ENCODE measurements at regions not wholly inside any gene's neighbourhood (a gene's known extent, or its start where the extent isn't known, plus 50 kb on each side); places are given as distances from the start of the nearest gene placed in this dataset.
A peak's percentile ranks its signal among the peaks of the same experiment; 100 is the strongest.

DNA sequence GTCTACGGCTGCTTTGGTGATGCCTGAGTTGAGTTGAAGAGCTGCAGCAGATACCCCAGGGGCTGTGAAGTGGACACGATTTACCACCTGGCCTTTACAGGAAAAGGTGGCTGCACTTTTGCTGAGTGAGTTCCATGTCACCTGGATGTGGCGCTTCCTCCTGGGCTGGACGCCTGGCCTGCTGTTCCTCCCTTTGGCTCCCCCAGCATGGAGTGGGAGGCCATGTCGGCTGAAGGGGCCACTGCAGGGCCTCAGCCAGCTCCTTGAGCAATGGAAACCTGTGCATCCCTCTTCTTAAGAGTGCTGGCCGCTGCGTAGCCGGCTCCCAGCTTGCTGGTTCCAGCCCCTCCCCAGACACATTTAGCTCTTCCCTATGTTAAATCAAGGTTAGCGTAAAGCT, 221.0 kb downstream of the GLRX3 start:
- WGBS (ENCODE audit: insufficient coverage, low coverage, low lambda C conversion rate, missing lambda C conversion rate) = 70% methylated on average over 3 of the region's 9 CpGs
- intact Hi-C loops (cut with DNase I) = no loop called here
- H3K27me3 ChIP-seq = no peaks in the 10 kb centered on the region
- no peaks in the 10 kb centered on the region for H3K4me1 ChIP-seq
- no peaks in the 10 kb centered on the region for H3K9me3 ChIP-seq
- no peak overlapping the region for H3K27ac ChIP-seq
- DNase-seq = peak in 2 of 3 donors; percentile 3 to 16
- no peak for ATAC-seq
- no peak for TF ChIP-seq POLR2A (IDR thresholded peaks at IDR 0.05)
- TF ChIP-seq, protein P1, sequence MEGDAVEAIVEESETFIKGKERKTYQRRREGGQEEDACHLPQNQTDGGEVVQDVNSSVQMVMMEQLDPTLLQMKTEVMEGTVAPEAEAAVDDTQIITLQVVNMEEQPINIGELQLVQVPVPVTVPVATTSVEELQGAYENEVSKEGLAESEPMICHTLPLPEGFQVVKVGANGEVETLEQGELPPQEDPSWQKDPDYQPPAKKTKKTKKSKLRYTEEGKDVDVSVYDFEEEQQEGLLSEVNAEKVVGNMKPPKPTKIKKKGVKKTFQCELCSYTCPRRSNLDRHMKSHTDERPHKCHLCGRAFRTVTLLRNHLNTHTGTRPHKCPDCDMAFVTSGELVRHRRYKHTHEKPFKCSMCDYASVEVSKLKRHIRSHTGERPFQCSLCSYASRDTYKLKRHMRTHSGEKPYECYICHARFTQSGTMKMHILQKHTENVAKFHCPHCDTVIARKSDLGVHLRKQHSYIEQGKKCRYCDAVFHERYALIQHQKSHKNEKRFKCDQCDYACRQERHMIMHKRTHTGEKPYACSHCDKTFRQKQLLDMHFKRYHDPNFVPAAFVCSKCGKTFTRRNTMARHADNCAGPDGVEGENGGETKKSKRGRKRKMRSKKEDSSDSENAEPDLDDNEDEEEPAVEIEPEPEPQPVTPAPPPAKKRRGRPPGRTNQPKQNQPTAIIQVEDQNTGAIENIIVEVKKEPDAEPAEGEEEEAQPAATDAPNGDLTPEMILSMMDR (IDR thresholded peaks at IDR 0.05) = no peak
- no peak overlapping the region for H3K4me3 ChIP-seq
- H3K36me3 ChIP-seq = no peaks in the 10 kb centered on the region

GRCh38 chr10:130357951-130358350, 221.8 kb downstream of the GLRX3 start:
- TF ChIP-seq, protein P1 (IDR thresholded peaks at IDR 0.05) = no peak
- no peak for TF ChIP-seq POLR2A (IDR thresholded peaks at IDR 0.05)
- ATAC-seq = no peak
- Histone ChIP-seq H3K4me1 (no peaks in the 10 kb centered on the region), H3K27ac (no peak overlapping the region), H3K9me3 (no peaks in the 10 kb centered on the region), H3K27me3 (no peaks in the 10 kb centered on the region), H3K36me3 (no peaks in the 10 kb centered on the region), H3K4me3 (no peak overlapping the region)
- intact Hi-C loops (cut with DNase I) = no loop called here
- 41% methylated on average over 3 of the region's 12 CpGs for WGBS (ENCODE audit: insufficient coverage, low coverage, low lambda C conversion rate, missing lambda C conversion rate)
- DNase-seq = peak in 2 of 3 donors; percentile 3 to 23

DNA sequence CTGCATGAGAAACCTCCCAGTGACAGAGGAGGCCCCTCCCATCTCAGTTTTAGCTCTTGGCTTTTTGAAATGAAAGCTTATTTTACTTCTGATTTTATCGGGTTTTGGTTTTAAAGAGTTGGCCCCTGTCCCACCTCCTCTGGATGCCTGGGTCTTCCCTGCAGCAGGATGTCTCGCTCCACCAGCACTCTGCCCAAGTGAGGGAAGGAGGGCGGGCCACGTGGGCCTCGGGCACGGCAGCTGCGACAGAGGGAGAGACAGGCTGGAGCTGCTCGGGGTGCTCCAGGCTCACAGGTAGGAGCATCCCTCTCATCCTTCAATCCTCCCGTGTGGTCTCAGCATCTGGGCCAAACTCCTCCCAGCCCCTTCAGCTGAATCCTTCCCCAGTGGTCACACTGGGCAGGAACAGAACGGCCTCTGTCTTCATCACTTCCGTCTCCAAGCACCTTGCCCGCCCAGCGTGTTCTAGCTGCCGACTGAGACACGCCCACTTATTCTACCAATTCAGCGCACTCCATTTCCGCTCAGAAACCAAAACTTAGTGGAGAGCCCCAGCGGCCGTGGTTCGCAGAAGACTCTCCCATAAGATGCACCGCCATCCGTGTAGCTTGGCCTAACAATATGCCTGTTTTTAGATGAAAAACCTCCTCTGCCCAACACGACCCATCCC, 222.9 kb downstream of the GLRX3 start:
- Histone ChIP-seq H3K4me1 (no peaks in the 10 kb centered on the region), H3K9me3 (no peaks in the 10 kb centered on the region), H3K4me3 (no peak overlapping the region), H3K36me3 (no peaks in the 10 kb centered on the region), H3K27me3 (no peaks in the 10 kb centered on the region), H3K27ac (no peak overlapping the region)
- peak in 2 of 3 donors; percentile 4 to 20 for DNase-seq
- no peak for TF ChIP-seq POLR2A (IDR thresholded peaks at IDR 0.05)
- TF ChIP-seq, protein P1 (IDR thresholded peaks at IDR 0.05) = no peak
- intact Hi-C loops (cut with DNase I) = no loop called here
- no peak for ATAC-seq
- 68% methylated on average over 12 of the region's 23 CpGs for WGBS (ENCODE audit: insufficient coverage, low coverage, low lambda C conversion rate, missing lambda C conversion rate)

GRCh38 chr10:130359711-130360110, 223.5 kb downstream of the GLRX3 start:
- peak in 2 of 3 donors; percentile 5 to 22 for DNase-seq
- ATAC-seq = no peak
- no peaks in the 10 kb centered on the region for H3K27me3 ChIP-seq
- no peaks in the 10 kb centered on the region for H3K9me3 ChIP-seq
- H3K4me1 ChIP-seq = no peaks in the 10 kb centered on the region
- no peak overlapping the region for H3K27ac ChIP-seq
- 57% methylated on average over 3 of the region's 12 CpGs for WGBS (ENCODE audit: insufficient coverage, low coverage, low lambda C conversion rate, missing lambda C conversion rate)
- intact Hi-C loops (cut with DNase I) = no loop called here
- TF ChIP-seq POLR2A (IDR thresholded peaks at IDR 0.05) = no peak
- TF ChIP-seq, protein P1 (IDR thresholded peaks at IDR 0.05) = no peak
- H3K36me3 ChIP-seq = no peaks in the 10 kb centered on the region
- no peak overlapping the region for H3K4me3 ChIP-seq

All from right lobe of liver (tissue), 6 donors.